ENCODE measurements at regions not wholly inside any gene's neighbourhood (a gene's known extent, or its start where the extent isn't known, plus 50 kb on each side); places are given as distances from the start of the nearest gene placed in this dataset.
"Not testable (repeated sequence)": the region's sequence is repeated elsewhere in the genome, so short reads cannot be mapped to it uniquely, and the experiment has no call there.

DNA sequence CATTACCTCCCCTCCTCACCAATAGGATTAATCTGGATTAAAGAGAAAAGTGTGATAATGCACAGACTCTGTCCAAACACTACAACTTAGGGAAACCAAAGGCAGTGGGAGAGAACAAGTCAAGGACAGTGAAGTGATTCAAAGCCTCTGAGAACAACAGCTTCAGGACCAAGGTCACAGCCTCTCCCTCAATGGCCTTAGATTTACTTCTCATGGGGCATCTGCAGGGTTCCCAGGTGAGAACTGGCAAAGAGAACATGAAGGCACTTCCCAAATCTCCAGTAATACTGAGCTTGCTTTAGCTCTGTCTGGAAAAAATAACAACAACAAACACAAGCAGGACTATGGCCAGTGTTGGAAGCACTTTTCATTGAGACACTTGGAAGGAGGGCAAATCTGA lies 99.8 kb upstream of the GOLGA6L22 start:
- H3K4me1 Mint-ChIP-seq (ENCODE audit: low read depth); DNase-seq; H3K4me3 Mint-ChIP-seq; intact Hi-C loops (cut with micrococcal nuclease); H3K36me3 Mint-ChIP-seq; POLR2A ChIA-PET; H3K27me3 Mint-ChIP-seq; H3K9me3 Mint-ChIP-seq; CTCF ChIA-PET; H3K27ac Mint-ChIP-seq: not testable (repeated sequence)

DNA sequence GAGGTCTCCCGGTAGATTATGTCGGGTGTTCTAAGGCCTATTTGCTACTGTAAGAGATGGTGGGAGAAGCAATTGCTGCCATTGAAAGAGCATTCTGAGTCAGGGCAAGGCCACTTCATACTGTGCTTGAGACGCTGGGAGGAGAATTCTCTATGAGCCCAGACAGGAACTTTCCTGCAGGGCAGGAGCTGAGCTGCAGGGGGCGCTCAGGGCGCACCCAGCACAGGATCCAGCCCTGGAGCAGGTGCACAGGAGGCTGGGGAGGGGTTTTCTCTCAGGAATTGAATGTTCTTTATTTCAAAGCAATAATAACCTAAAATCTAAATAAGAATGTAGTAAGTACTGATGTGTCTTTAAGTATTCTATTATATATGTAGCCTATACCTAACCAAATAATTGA lies 99.1 kb upstream of the GOLGA6L22 start:
- H3K27ac Mint-ChIP-seq; POLR2A ChIA-PET; H3K36me3 Mint-ChIP-seq; H3K27me3 Mint-ChIP-seq; intact Hi-C loops (cut with micrococcal nuclease); H3K4me1 Mint-ChIP-seq (ENCODE audit: low read depth); H3K9me3 Mint-ChIP-seq; CTCF ChIA-PET; H3K4me3 Mint-ChIP-seq: not testable (repeated sequence)
- peak; percentile 8 for DNase-seq

DNA sequence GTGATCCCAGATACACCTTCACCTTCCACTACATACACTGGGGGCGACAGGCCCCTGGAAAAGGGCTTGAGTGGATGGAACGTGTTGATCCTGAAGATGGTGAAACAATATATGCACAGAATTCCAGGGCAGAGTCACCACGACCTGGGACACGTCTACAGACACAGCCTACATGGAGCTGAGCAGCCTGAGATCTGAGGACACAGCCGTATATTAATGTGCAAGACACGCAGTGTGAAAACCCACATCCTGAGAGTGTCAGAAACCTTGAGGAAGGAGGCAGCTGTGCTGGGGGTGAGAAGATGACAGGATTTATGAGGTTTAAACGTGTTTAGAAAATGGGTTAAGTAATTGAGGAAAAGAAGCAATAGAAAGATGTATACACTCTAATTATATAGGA lies 98.0 kb upstream of the GOLGA6L22 start:
- DNase-seq; H3K4me3 Mint-ChIP-seq; H3K36me3 Mint-ChIP-seq; POLR2A ChIA-PET; intact Hi-C loops (cut with micrococcal nuclease); H3K27ac Mint-ChIP-seq; H3K9me3 Mint-ChIP-seq; H3K4me1 Mint-ChIP-seq (ENCODE audit: low read depth); CTCF ChIA-PET; H3K27me3 Mint-ChIP-seq: not testable (repeated sequence)

DNA sequence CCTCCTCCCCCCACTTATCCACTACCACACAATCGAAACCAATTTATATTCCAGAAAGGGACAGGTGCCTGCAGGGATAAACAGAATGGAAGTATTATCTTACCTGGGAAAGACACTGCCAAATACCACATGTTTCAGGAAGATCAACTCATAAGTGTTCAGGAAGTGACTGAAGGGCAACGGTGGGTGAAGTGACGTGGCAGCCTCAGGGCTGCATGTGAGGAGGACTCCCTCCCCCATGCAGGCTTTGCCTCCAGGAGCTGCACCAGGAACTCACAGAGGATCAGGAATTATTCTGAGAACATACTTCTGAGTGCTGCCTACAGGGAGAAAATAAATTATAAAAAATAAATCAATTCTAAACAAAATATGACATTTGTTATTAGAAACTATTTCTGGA lies 96.2 kb upstream of the GOLGA6L22 start:
- H3K27me3 Mint-ChIP-seq; H3K36me3 Mint-ChIP-seq; intact Hi-C loops (cut with micrococcal nuclease); DNase-seq; H3K9me3 Mint-ChIP-seq; H3K27ac Mint-ChIP-seq; H3K4me3 Mint-ChIP-seq; H3K4me1 Mint-ChIP-seq (ENCODE audit: low read depth); CTCF ChIA-PET; POLR2A ChIA-PET: not testable (repeated sequence)

DNA sequence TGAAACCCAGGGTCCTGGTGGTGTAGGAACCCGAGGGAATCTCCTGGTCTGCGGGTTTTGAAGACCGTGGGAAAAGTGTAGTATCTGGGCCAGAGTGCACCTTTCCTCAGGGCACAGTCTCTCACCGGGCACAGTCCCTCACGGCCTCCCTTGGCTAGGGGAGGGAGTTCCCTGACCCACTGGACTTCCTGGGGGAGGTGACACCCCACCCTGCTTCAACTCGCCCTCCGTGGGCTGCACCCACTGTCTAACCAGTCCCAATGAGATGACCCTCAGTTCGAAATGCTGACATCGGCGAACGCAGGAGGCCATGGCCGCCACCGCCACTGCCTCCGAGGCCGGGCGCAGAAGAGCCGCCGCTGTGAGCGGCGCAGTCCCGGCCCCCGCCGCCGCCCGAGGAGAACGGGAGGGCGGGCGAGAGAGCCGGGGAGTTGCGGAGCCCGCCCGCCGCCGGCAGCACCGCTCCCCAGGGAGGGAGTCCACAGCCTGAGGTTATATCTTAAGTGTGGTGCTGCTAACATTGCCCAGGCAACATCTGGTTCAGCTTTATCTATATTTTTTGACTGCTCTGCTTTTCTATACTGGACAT lies 87.4 kb upstream of the GOLGA6L22 start:
- H3K4me3 Mint-ChIP-seq; H3K36me3 Mint-ChIP-seq; POLR2A ChIA-PET; DNase-seq; intact Hi-C loops (cut with micrococcal nuclease); H3K4me1 Mint-ChIP-seq (ENCODE audit: low read depth); H3K27me3 Mint-ChIP-seq; H3K9me3 Mint-ChIP-seq; CTCF ChIA-PET; H3K27ac Mint-ChIP-seq: not testable (repeated sequence)

DNA sequence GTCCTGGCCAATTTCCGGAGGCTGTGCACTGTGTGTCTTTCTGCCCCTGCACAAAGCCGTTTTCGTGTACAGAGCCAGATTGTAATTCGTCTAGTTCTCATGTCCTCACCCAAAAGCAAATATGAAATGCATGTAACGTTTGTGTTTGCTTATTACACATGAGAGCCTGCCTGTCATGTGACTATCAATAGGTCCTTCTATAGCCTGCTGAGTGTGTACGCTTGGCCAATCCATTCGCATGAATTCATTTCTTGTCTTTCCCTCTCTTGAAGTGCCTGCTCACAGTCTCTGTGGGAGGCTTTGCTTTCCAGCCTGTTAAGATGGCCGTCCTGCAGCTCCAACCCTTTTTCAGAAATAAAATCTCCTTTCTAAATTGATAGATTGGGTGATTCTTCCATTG lies 84.2 kb upstream of the GOLGA6L22 start:
- H3K9me3 Mint-ChIP-seq; POLR2A ChIA-PET; H3K36me3 Mint-ChIP-seq; intact Hi-C loops (cut with micrococcal nuclease); H3K4me3 Mint-ChIP-seq; H3K4me1 Mint-ChIP-seq (ENCODE audit: low read depth); DNase-seq; CTCF ChIA-PET; H3K27me3 Mint-ChIP-seq; H3K27ac Mint-ChIP-seq: not testable (repeated sequence)

DNA sequence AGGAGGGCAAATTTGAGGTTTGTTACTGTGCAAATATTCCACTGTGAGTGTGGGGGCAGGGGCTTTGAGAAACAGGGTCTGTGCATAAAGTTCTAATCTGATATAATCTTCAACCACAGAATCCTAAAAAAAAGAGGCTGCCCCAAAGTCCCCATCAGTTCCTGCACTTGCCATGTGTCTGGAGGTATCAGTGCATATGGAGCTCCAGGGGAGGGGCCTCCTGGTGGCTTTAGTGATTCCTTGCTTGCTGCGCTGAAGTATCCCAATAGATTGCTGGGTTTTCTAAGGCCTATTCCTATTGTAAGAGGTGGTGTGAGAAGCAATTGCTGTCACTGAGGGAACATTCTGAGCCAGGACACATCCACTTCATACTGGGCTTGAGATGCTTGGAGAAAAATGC lies 82.9 kb upstream of the GOLGA6L22 start:
- POLR2A ChIA-PET; DNase-seq; H3K4me1 Mint-ChIP-seq (ENCODE audit: low read depth); H3K36me3 Mint-ChIP-seq; H3K4me3 Mint-ChIP-seq; H3K27me3 Mint-ChIP-seq; CTCF ChIA-PET; intact Hi-C loops (cut with micrococcal nuclease); H3K9me3 Mint-ChIP-seq; H3K27ac Mint-ChIP-seq: not testable (repeated sequence)

DNA sequence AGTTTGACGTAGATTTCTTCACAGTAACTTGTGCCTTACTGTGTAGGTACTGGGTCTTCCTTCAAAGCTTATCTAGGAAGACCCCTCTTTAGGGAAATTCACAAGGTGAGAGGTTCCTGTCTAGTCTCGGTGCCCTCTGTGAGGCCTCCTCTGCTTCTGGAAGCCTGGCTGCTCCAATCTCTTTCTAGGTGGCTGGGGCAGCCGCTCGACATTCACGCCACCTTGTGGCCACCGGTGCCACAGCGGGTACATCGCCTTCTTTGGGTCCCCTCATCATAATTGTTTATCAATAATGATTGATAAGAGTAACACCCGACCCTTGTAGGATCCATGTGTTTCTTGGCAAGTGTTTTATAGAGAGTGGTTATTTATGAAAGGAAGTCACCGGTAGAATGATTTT lies 80.8 kb upstream of the GOLGA6L22 start:
- CTCF ChIA-PET; intact Hi-C loops (cut with micrococcal nuclease); H3K36me3 Mint-ChIP-seq; H3K4me3 Mint-ChIP-seq; H3K9me3 Mint-ChIP-seq; H3K4me1 Mint-ChIP-seq (ENCODE audit: low read depth); DNase-seq; POLR2A ChIA-PET; H3K27ac Mint-ChIP-seq; H3K27me3 Mint-ChIP-seq: not testable (repeated sequence)

DNA sequence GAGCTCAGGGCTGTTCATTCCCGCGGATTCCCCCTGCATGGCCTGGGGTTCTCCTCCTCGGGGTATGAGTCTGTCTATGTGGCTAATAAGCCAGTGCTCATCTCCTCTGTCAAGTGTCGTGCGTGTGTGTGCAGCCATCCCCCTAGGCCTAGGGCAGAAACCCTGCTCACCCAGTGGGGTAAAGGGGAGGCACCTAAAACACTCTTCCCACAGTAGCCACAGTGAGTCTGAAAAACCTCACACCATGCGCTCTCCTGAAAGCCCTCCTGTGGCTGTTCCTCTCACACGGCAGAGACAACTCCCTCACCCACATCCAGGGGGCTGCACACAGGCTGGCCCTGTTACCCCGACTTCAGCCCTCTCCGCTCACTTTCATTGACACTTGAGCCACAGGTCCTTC lies 71.0 kb upstream of the GOLGA6L22 start:
- H3K9me3 Mint-ChIP-seq; DNase-seq; H3K4me3 Mint-ChIP-seq; CTCF ChIA-PET; intact Hi-C loops (cut with micrococcal nuclease); POLR2A ChIA-PET; H3K4me1 Mint-ChIP-seq (ENCODE audit: low read depth); H3K27ac Mint-ChIP-seq; H3K36me3 Mint-ChIP-seq; H3K27me3 Mint-ChIP-seq: not testable (repeated sequence)

DNA sequence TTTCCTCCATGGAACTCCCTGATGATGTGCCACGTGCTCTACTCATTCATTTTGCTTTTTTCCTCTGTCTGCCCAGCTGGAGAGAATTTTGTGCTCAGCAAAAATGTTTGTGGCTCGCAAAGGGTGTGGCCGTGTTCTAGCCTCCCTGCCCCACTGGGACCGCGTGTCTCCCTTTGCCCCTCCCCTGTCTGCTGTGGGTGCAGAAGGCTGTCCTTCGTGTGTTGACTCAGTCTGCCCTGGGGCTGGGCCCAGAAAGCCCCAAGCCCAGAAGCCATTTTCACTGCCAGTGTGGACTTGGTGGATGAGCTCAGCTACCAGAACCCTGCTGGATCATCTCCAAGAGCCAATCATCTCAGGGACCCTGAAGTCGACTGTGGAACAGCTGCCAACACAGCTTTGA lies 70.3 kb upstream of the GOLGA6L22 start:
- POLR2A ChIA-PET; H3K4me1 Mint-ChIP-seq (ENCODE audit: low read depth); DNase-seq; H3K27ac Mint-ChIP-seq; H3K27me3 Mint-ChIP-seq; CTCF ChIA-PET; intact Hi-C loops (cut with micrococcal nuclease); H3K36me3 Mint-ChIP-seq; H3K4me3 Mint-ChIP-seq; H3K9me3 Mint-ChIP-seq: not testable (repeated sequence)

DNA sequence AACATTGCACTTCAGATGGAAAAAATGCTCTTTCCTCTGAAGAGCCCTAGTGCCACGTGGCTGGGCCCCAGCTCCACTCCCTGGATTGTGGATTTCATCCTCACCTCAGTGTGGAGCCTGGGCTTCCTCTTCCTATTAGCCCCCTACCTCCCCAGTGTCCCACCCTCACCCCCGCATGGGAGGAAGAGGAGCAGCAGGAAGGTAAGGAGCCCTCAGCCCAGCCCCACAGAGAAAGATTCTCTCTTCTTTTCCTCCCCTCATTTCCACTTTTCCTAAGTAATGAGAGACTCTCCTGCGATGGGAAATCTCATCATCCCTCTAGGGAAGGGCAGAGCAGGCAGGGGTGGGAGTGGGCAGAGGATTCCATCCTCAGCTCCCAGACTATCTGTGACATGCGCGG lies 57.5 kb upstream of the GOLGA6L22 start:
- intact Hi-C loops (cut with micrococcal nuclease); H3K27me3 Mint-ChIP-seq; H3K9me3 Mint-ChIP-seq; H3K4me1 Mint-ChIP-seq (ENCODE audit: low read depth); H3K36me3 Mint-ChIP-seq; H3K27ac Mint-ChIP-seq; H3K4me3 Mint-ChIP-seq; DNase-seq; CTCF ChIA-PET; POLR2A ChIA-PET: not testable (repeated sequence)

DNA sequence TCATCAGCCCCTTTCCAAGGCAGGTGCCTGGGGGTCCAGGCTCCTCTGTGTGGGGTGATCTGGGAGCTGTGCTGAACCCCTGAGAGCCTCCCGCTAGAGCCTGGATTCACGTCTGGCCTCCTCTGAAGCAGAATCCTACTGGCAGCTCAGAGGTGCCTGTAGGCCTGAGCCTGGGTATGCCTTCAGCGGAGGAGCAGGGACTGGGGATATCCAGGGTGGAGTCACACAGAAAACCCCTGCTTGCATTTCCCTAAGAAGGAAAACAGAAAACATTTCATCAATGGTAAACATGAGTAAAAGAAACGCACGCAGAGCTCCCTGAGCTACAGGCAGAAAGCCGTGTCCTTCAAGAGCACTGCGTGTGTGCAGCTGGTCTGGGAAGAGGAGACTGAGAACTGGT lies 57.0 kb upstream of the GOLGA6L22 start:
- CTCF ChIA-PET; H3K27me3 Mint-ChIP-seq; H3K9me3 Mint-ChIP-seq; DNase-seq; H3K4me1 Mint-ChIP-seq (ENCODE audit: low read depth); H3K27ac Mint-ChIP-seq; POLR2A ChIA-PET; H3K4me3 Mint-ChIP-seq; H3K36me3 Mint-ChIP-seq; intact Hi-C loops (cut with micrococcal nuclease): not testable (repeated sequence)

DNA sequence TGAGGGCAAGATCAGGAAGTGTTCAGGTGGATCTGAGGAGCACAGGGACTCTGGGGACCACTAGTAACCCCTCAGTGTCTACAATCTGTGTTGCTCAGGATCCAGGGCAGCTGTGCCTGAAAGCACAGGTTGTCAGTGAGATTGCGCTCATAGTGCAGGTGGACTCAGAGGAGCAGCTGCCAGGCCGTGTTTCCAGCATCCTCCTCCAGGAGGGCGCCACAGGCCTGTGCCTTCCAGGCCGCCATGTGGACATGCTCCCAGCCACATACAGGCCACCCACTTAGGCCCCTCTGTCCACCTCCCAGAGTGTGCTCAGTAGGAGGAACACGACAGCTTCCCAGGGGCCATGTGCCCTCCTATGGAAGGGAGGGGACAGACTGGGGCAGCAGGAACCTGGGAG lies 52.9 kb upstream of the GOLGA6L22 start:
- H3K36me3 Mint-ChIP-seq; CTCF ChIA-PET; H3K4me3 Mint-ChIP-seq; H3K27me3 Mint-ChIP-seq; intact Hi-C loops (cut with micrococcal nuclease); DNase-seq; H3K27ac Mint-ChIP-seq; POLR2A ChIA-PET; H3K4me1 Mint-ChIP-seq (ENCODE audit: low read depth); H3K9me3 Mint-ChIP-seq: not testable (repeated sequence)
